MCF 10A (cell line): ENCODE measurements at regions not wholly inside any gene's neighbourhood (a gene's known extent, or its start where the extent isn't known, plus 50 kb on each side); places are given as distances from the start of the nearest gene placed in this dataset.

Experiments
- BruUV-seq: library from RNA; stranded (reverse); fragments of 400-500 nt; replicated peaks from 2 replicates; lab custom pipeline; 2021; lab: Mats Ljungman, UMichigan
- CTCF ChIA-PET: fragments of 300-600 bp; sonication (Branson Sonifier 250); formaldehyde crosslinking; extraction: SDS; loops from one replicate; lab custom pipeline; 2021; ENCODE audit warnings: antibody characterized with exemption, inconsistent platforms; lab: Yijun Ruan, JAX
- POLR2A ChIA-PET: fragments of 300-600, 350-650 bp; sonication (Branson Sonifier 250); formaldehyde crosslinking; extraction: SDS; loops from one replicate; lab custom pipeline; 2020; ENCODE audit warnings: antibody characterized with exemption, inconsistent platforms; lab: Yijun Ruan, JAX
- DNase-seq: peaks from one replicate; pipeline ENCODE4 v3.0.0-alpha.2; 2018; ENCODE audit not compliant: unreplicated experiment
- H3K27ac Mint-ChIP-seq: one replicate; pipeline ENCODE4 v1.8.0; 2022; ENCODE audit warnings: mild to moderate bottlenecking, low read depth, mixed read lengths; ENCODE audit not compliant: unreplicated experiment
- H3K27me3 Mint-ChIP-seq: one replicate; pipeline ENCODE4 v1.8.0; 2022; ENCODE audit warnings: mixed read lengths; ENCODE audit not compliant: insufficient read depth, unreplicated experiment
- H3K36me3 Mint-ChIP-seq: one replicate; pipeline ENCODE4 v1.8.0; 2022; ENCODE audit warnings: mild to moderate bottlenecking, moderate library complexity, mixed read lengths; ENCODE audit not compliant: insufficient read depth, unreplicated experiment
- H3K4me1 Mint-ChIP-seq: one replicate; pipeline ENCODE4 v1.8.0; 2022; ENCODE audit warnings: mixed read lengths; ENCODE audit not compliant: insufficient read depth, unreplicated experiment
- H3K4me3 Mint-ChIP-seq: one replicate; pipeline ENCODE4 v1.8.0; 2022; ENCODE audit warnings: mild to moderate bottlenecking, moderate library complexity, mixed read lengths; ENCODE audit not compliant: unreplicated experiment
- H3K9me3 Mint-ChIP-seq: one replicate; pipeline ENCODE4 v1.8.0; 2022; ENCODE audit warnings: mixed read lengths; ENCODE audit not compliant: unreplicated experiment
- CTCF ChIP-seq: fragments of 200-600 bp; IDR thresholded peaks from one replicate; pipeline ENCODE4 v1.8.0; 2022; ENCODE audit warnings: antibody characterized with exemption, mild to moderate bottlenecking; ENCODE audit not compliant: unreplicated experiment
- intact Hi-C: fragments of 100-400 bp; cut with micrococcal nuclease; formaldehyde crosslinking; loops from 2 replicates; pipeline ENCODE4 v1.14.1; 2022

GRCh38 chr15:39215015-39215414, 365.9 kb upstream of the THBS1 start:
- POLR2A ChIA-PET, result interaction anchor here (0.7 kb wide), 1 partner anchor 38 kb away, joined by 3 read pairs; no protein-coding TSS in a partner anchor
- intact Hi-C loops, result no loop called here
- no peak for TF ChIP-seq CTCF
- peaks cover 13% of the 10 kb centered on the region for H3K4me1 Mint-ChIP-seq
- H3K9me3 Mint-ChIP-seq, result peaks cover 33% of the 10 kb centered on the region
- no peak for DNase-seq
- no peak overlapping the region for H3K27ac Mint-ChIP-seq
- no peak overlapping the region for H3K4me3 Mint-ChIP-seq
- BruUV-seq, result no TSS peak
- H3K27me3 Mint-ChIP-seq, result no peaks in the 10 kb centered on the region
- H3K36me3 Mint-ChIP-seq, result no peaks in the 10 kb centered on the region
- CTCF ChIA-PET, result interaction anchor here (0.6 kb wide), 2 partner anchors 258 to 366 kb away, joined by 3 read pairs; partner anchors contain the start of gene THBS1

DNA sequence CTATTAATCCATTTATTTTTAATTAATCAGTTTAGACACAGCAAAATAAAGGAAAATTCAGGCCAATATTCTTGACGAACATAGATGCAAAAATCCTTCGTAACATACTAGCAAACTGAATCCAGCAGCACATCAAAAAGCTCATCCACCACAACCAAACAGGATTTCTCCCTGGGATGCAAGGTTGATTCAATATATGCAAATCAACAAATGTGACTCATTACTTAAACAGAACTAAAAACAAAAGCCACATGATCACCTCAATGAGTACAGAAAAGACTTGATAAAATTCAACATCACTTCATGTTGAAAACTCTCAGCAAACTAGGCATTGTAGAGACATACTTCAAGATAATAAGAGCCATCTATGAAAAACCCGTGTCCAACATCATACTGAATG, 364.1 kb upstream of the THBS1 start:
- ChIA-PET POLR2A (interaction anchor here (1.9 kb wide), 1 partner anchor 12 kb away, joined by 3 read pairs; no protein-coding TSS in a partner anchor), CTCF (interaction anchor here (0.6 to 0.7 kb wide), 3 partner anchors 361 to 659 kb away, joined by 3 read pairs; no protein-coding TSS in a partner anchor)
- Mint-ChIP-seq H3K4me3 (no peak overlapping the region), H3K36me3 (no peaks in the 10 kb centered on the region), H3K9me3 (peaks cover 19% of the 10 kb centered on the region), H3K27ac (no peak overlapping the region), H3K4me1 (peaks cover 13% of the 10 kb centered on the region), H3K27me3 (no peaks in the 10 kb centered on the region)
- no peak for TF ChIP-seq CTCF
- DNase-seq, result no peak
- no TSS peak for BruUV-seq
- intact Hi-C loops, result no loop called here

DNA sequence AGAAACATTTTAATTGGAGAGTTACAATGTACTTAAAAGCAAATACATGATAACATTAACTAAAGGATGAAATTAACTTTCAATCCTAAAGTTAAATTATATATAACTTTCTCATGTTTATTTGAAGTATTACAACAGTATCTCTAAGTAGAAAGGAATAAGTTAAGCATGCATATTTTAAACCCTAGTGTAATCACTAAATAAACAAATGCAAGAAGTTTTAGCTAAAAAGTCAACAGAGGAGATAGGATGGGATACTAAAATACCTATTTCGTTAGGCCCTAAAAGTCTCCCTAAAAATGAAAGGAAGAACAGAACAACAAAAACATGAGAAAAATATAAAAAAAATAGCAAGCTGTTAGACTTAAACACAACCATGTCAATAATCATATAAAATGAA, 361.3 kb upstream of the THBS1 start:
- H3K4me3 Mint-ChIP-seq, result no peak overlapping the region
- CTCF ChIA-PET, result interaction anchor here (1.1 kb wide), 1 partner anchor 47 kb away, joined by 6 read pairs; no protein-coding TSS in a partner anchor

More for the DNA sequence above, 361.3 kb upstream of the THBS1 start:
- H3K4me1 Mint-ChIP-seq, result no peaks in the 10 kb centered on the region
- no peak overlapping the region for H3K27ac Mint-ChIP-seq
- no peak for DNase-seq
- no TSS peak for BruUV-seq
- H3K36me3 Mint-ChIP-seq, result no peaks in the 10 kb centered on the region
- H3K9me3 Mint-ChIP-seq, result peaks cover 16% of the 10 kb centered on the region
- POLR2A ChIA-PET, result no interaction called here
- no peak for TF ChIP-seq CTCF
- no peaks in the 10 kb centered on the region for H3K27me3 Mint-ChIP-seq
- intact Hi-C loops, result no loop called here
